Activated CD8-positive, alpha-beta memory T cell treated with anti-CD3 and anti-CD28 coated beads, Interleukin-2, amount 50 U/mL, for 24 hours (primary cell): ENCODE measurements at regions not wholly inside any gene's neighbourhood (a gene's known extent, or its start where the extent isn't known, plus 50 kb on each side); places are given as distances from the start of the nearest gene placed in this dataset.

ENCODE experiments used
- DNase-seq: peaks from one replicate; pipeline ENCODE4 v3.0.0-alpha.2; 2020; ENCODE audit errors: extremely low read depth

DNA sequence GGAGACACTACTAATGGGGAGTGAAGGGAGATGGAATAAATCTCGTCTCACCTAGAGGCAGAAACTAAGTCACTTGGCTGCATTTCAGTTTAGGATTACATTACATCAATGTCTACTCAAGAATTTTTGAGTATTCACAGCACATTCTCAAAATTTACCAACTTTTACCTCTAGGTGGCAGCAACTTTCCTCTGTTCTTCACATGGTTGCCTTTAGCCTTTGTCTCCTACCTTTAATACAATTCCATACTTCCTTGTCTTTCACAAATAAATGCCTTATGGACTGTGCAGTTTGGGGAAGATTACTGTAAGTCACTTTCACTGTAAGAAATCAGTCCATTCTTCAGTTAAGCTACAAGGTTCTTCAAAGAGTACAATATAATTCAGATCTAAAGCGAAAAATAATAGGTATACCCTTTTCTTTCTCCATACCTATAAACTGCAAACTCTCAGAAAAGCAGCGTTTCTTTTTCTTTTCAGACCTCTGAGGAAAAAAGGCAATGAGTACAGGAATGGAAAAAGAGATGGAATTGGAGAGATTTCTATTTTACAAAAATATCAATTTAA lies 379.4 kb downstream of the KLF12 start:
- DNase-seq: no peak

DNA sequence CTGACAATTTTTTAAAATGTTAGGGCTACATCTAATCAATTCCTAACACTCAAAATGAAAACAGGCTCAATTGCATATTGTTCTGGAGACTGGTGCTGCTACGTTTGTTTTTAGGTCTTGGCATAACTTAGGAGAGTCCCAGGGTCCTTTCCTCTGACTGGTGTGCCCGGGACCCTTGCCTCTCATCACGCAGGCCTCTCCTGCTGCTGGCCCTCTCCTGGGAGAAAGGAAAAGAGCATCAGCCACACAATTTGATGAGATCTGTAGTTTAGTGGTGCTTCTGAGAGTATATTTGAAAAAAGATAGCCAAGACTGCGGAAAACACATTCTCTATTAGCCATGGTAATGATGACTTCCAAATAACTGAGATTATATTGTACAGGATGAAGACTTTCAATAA lies 380.0 kb downstream of the KLF12 start:
- no peak for DNase-seq

DNA sequence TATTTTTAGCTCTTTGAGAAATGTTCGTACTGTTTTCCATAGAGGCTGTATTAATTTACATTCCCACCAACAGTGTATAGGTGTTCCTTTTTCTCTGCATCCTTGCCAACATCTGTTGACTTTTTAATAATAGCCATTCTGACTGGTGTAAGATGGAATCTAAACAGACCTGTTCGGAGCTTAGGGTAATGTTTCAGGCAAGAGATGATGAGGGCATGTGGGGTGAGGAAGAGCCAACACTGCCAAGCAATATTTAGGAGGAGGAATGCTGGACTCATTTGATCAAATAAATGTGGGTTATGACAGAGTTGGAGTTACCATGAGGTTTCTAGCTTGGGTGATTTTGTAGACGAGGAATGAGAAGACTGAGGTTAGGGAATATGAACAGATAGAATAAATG lies 382.9 kb downstream of the KLF12 start:
- DNase-seq: no peak

DNA sequence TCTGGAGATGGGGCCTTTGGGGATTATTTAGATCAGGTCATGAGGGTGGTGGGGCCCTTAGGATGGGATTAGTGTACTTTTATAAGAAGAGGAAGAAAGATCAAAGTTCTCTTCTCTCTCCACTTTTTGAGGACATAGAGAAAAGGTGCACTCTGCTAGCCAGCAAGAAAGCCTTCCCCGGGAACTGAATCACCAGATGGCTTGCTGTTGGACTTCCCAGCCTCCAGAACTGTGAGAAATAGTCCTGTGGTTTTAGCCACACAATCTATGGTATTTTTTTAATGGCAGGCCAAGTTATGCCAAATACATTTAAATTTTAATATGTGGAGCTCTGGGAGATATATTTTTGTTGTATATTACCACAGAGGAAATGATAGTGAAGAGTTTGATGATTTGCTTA lies 385.8 kb downstream of the KLF12 start:
- no peak for DNase-seq

DNA sequence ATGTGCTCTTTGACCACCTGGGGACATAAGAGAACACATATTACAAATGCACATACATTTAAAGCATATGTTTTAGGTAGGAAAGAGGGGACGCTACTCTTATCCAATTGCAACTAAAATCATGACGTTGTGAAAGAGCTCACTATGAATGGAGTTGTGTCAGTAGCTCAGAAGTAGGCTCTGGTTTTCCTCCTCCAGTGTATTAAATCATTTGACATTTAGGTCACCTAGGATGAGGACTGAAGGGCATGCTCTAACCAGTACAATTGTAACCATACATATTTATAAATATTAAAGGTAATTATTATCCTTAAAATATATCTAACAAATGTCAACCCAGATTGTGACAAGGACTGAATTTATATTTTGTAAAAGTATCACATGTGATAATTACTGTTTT lies 389.0 kb downstream of the KLF12 start:
- no peak for DNase-seq

DNA sequence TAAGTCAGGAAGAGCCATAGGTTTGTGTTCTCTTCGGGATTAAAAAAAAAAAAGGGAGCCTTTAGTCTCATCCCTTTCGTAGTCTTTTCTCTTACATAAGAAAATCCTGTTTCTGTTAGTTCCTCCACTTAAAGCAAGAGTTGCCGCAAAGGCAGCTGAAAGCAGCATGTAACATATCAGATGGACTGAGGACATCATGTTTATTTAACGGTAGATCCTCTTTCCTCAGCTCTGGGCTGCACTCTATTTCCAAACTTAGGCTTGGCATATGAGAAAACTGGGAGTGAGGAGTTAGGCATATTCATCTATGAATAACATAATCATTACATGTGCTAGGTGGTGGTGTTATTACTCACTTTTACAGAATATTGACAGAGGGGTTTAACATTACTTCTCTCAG lies 391.2 kb downstream of the KLF12 start:
- no peak for DNase-seq

DNA sequence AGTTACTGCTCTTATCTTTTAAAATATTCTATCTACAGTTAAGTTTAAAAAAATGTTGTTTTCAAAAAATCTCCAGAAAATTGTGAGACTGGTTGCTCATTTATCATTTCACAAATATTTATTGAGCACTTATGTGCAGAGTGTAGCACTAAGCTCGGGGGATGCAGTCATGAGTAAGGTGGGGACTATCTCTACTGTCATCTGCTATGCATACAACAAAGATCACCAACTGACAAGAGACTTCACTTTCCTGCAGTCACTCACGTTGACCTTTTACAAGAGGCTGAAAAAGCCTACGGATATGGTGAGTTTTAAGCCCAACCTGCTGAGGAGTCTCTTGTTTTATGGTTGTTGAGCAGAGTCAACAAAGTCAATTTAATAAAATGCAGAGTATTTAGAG lies 392.5 kb downstream of the KLF12 start:
- DNase-seq: no peak

DNA sequence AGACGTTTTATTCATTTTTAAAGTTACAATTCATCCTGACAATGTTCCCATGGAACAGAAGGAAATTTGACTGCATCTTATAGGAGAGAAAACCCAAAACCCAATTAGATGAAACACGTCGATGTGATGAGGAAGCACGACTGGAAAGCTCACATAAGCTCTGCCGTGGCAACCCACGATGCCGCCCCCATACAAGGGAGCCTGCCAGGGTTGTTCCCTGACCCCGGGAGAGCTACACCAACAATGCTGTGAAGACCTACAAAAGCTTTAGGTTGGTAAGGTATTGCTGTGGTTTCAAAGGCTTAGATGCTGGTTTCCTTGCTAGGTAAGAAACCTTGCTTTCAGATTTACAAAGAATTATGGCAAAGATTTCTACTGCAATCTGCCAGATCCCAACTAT lies 393.1 kb downstream of the KLF12 start:
- no peak for DNase-seq

DNA sequence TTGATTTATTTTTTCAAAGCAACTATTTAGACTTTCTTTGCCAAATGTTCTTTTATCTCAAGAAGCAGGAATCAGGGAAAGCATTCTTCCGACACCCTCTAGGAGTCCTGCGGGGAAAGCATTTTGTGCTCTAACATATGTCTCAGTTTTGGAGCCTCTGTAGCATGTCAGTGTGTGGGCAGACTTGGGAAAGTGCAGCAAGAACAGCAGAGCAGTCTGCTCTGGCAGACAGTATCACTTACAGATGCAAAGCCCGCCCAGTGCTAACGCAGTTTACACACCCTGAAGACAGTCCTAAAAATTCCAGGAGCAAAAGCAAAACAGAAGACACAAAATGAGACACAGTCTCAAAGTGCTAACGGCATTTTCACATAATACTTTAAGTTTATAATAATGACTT lies 393.5 kb downstream of the KLF12 start:
- DNase-seq: no peak

DNA sequence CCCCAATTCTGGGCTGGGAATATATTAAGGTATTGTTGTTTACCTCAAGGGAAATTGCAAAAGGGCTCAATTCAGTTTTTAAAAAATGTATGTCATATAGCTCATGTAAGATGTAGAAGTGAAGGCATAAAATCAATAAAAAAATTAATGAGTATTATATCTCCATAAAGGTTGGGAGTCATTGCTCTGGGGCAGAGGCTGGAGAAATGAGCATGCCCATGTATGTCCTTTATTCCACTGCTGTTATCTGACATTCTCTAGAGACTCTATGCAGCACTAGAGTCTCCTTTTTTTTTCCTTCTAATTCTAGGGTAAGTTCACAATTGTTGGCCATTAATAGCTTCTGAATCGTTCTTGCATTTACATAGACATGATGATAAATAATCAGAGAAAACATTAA lies 394.8 kb downstream of the KLF12 start:
- no peak for DNase-seq

DNA sequence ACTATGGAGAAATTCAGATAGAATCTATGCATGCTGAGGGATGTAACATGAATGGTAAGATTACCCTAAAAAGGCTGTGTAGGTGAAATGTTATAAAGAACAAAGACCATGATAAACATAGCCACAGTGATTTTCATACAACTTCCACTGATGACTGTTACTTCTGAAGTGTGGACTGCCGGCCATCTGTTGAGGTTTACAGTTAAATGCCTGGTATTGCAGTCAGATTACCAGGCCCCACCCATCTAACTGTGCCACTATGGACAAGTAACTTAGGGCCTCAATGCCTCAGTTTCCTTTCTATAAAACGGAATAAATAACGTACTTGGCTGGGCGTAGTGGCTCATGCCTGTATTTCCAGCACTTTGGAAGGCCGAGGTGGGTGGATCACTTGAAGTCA lies 395.6 kb downstream of the KLF12 start:
- DNase-seq: no peak

DNA sequence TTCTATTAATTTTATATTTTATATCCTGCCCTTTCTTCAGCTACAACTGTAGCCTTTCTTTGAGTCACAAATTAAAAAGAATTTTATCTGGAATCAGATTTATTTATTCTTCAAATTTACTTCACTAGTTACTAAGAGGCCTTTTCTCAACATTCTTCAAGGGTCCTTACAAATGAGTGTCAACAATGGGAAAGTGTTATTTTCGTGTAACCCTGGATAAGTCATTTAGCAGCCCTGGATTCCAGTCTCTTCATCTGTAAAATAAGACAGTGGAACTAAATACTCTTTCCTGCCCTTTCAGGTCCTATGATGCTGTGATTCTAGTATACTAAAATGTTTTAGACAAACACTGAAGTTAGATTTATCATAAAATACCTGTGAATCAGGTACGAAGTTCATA lies 397.0 kb downstream of the KLF12 start:
- no peak for DNase-seq

DNA sequence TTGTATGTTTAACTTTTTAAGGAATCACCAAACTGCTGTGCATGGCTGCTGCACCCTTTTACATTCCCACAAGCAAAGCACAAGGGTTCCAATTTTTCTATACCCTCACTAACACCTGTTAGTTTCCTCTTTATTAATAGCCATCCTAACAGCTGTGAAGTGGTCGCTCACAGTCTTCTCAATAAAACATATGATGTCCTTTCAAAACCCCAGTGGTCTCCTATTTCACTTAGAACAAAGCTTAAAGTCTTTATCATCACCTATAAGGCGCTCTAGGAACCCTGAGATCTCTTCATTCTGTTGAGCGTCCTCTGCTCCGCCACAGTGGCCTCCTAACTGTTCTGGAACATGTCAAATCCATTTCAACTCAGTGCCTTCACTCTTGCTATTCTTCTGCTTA lies 400.5 kb downstream of the KLF12 start:
- no peak for DNase-seq

DNA sequence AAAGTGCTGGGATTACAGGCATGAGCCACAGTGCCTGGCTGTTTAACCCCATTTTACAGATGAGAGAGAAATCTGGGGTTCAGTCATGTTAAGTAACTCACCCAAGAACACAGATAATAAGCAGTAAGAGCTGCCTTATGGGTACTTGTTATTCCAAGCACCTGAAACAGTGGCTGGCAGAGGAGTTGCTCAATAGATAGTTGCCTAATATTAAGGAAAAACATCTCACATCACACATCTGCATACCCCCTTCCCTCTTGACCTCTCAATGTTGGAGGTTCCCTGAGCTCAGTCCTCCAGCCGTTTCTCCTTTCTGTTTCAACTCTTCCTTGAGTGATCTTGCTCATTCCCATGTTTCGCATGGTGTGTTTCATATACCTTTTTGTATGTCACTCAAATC lies 401.9 kb downstream of the KLF12 start:
- DNase-seq: no peak

DNA sequence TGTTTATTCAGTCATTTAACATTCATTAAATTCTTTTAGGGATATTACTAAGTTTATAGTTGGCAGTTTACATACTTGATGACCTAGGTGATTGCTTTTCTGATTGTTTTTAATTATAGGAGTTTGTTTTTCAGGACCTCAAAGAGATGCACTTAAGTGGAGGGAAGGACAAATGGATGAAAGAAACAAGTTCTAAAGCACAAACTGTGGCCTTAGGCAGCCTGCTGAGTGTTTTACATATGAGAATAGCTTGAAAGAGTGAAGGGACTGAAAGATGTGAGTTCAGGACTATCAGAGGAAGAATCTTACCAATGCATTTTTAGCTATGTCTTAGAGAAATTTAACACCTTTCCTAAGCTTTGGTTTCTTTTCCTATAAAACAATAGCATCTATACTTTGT lies 402.6 kb downstream of the KLF12 start:
- no peak for DNase-seq

DNA sequence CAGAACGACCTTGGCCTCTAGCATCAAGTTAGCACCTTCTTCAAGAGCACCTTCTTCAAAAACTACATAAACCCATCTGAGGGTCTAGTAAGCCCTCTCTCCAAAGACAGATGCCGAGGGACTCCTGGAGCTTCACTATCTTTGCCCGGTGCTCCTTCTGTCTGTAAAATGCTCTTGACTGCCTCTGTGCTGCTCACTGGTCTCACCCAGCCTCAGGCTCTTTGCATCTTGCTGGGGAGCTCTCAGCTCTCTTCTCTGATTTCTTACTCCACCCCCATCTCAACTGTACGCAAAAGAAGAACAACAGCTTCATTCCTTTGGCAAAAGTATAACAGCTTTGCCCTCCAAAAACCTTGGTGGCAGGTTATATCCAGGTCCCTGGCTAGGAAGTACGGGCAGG lies 404.2 kb downstream of the KLF12 start:
- DNase-seq: no peak

DNA sequence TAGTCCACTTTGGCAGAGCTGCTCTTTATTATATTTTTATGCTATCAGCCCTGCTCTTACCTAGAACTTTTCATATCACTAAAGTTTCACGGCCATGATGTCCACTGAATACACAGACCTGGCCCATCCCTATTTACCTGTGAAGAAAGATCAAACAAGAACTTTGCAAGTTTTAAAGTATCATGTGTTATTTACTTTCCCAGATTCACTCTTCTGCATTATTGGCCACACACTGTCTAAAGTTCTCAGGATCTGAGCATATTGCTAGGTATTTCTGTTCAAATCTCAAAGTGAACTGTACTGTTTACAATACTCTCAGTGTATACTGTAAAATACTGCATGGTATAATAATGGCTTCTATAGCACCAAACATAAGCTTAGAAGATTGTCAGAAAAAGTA lies 405.2 kb downstream of the KLF12 start:
- no peak for DNase-seq

DNA sequence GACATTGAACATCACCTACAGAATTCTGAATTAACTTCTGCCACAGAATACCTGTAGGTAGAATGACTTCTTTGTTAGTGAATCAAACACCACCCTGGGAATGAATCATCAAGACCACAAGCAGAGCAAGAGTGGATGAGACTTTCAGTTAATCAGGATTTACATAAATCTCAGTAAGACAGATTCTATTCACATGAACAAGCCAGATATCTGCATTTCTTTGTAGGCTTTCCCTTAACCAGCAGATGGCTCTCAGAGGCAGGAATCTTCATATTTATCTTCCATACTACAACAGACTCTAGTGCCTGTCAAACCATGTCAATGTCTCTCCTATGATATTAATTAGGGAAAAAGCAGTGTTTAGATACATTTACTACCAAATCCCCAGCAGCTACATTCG lies 412.1 kb downstream of the KLF12 start:
- no peak for DNase-seq

DNA sequence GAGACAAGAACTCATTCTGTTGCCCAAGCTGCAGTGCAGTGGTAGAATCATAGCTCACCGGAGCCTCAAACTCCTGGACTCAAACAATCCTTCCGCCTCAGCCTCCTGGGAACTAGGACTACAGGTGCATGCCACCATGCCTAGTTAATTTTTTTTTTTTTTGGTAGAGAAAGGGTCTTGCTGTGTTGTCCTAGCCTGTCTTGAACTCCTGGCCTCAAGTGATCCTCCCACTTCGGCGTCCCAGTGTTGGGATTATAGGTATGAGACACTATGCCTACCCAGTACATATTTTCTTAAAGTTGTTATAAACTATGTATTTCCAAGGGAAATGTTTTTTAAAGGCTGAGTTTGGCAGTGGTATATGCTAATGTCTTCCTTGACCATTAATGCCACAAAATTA lies 412.6 kb downstream of the KLF12 start:
- DNase-seq: no peak

DNA sequence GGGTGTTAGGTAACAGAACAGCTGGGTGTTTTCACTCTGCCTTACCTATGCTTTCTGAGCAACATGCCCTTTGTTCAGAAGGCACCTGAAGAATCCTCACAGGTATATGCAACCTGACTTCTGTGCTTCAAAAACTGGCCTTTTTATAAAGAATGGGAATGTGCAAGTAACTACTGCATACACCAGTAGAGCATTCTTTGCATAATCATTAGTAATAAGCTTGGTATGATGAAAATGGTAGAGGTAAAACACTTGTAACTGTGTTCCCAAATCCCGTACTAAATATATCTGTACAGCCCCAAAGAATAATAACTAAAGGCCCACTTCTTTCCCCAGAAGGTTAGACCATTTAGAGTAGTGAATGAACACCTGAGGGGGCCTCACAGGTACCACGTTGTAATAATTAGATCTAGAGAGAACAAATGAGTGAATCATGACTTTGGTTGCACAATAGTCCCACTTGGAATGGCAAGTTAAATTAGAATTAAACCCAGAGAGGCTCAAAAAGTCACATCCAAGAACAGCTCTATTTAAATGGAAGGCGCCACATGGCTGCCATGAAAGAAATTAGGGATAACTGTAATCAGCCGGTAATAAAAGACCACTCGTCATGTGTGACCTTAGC lies 413.9 kb downstream of the KLF12 start:
- DNase-seq: no peak

DNA sequence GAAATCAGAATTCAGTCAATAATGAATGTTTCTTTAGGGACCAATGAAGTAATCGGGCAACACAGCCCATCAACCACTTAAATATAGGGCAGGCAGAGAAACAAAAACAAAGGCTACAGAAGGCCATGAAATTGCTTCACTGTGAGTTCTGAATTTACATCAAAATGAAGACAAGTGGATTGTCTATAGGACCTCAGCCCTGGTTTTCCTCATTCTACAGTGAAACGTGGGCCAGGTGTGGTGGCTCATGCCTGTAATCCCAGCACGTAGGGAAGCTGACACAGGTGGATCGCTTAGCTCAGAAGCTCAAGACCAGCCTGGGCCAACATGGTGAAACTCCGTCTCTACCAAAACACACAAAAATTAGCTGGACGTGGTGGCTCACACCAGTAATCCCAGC lies 416.0 kb downstream of the KLF12 start:
- DNase-seq: no peak

DNA sequence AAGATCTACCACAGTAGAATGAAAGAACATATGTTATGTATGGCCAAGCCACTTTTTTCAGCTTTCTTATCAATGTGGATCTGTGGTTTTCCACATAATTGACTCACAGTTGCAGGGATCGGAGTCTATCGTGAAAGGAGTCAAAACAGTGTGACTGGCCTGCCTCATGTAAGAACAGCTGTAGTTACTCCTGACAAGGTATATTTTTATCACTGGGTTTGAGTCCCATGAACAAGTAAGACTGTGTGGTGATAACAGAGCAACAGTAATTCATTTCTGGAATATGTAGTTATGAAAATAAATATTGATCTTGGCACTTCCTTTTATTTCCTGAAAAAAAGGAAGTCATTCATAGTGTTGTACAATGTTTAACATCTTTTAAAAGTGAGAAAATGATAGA lies 416.6 kb downstream of the KLF12 start:
- no peak for DNase-seq

DNA sequence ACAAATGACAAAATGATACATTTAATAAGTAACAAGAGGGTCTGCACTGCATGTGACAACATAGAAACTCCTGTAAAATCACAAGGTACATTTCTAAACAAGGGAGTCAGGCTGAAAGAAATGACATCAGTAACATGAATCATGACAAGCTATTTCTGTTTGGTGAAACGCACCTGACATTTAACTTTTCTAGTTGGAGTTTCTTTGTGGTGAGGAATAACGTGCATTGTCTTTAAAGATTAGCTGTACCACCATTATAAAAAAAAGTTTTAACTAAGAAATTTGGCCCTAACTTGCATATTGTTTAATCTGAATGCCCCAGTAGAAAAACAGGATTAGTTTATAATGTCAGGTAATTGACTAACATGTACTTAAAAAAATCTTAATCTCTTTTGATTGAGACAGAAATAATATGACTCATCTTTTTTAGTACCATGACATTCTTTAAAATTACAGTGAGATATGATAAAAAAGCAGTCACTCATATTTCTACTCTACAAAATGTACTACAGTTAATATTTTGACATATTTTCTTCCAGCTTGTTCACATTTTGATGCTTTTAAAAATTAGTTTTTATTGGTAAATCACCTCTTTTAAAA lies 418.2 kb downstream of the KLF12 start:
- no peak for DNase-seq
